GM12878 (cell line): ENCODE measurements at regions not wholly inside any gene's neighbourhood (a gene's known extent, or its start where the extent isn't known, plus 50 kb on each side); places are given as distances from the start of the nearest gene placed in this dataset.

ENCODE experiments used
- ATAC-seq: fragments of 200-7000 bp; cut with Tn5 transposase; 3 replicates; pipeline ENCODE4 v1.9.1; 2020; ENCODE audit warnings: mild to moderate bottlenecking, moderate library complexity
- BruUV-seq: library from RNA; stranded (reverse); fragments of 400-500 nt; replicated peaks from 2 replicates; lab custom pipeline; 2021; lab: Mats Ljungman, UMichigan
- CTCF ChIA-PET: fragments of 300-600 bp; sonication (Branson Sonifier 250); formaldehyde crosslinking; extraction: SDS; loops from one replicate; lab custom pipeline; 2021; ENCODE audit warnings: inconsistent platforms; lab: Yijun Ruan, JAX
- POLR2A ChIA-PET: fragments of 350-600 bp; formaldehyde crosslinking; extraction: SDS; loops from one replicate; lab custom pipeline; 2021; ENCODE audit warnings: inconsistent platforms; lab: Charles Lee
- RAD21 ChIA-PET: fragments of 300-600 bp; sonication (Branson Sonifier 250); formaldehyde crosslinking; loops from one replicate; lab custom pipeline; 2023; ENCODE audit warnings: antibody characterized with exemption; ENCODE audit not compliant: unreplicated experiment; lab: Charles Lee
- SMC1A ChIA-PET: fragments of 300-600 bp; sonication (Branson Sonifier 250); formaldehyde crosslinking; loops from one replicate; lab custom pipeline; 2023; ENCODE audit not compliant: unreplicated experiment, uncharacterized antibody; lab: Charles Lee
- DNase-seq: peaks from one replicate; pipeline ENCODE4 v3.0.0-alpha.2; 2011; ENCODE audit warnings: low read depth, low spot score
- FAIRE-seq: peaks from 3 replicates; lab custom pipeline; 2011; peaks lifted over from hg19 to GRCh38; lab: Jason Lieb, UNC
- H2AFZ ChIP-seq: 2 replicates; pipeline ENCODE4 v1.6.0; 2011; ENCODE audit warnings: low read depth, low read length, control low read depth; ENCODE audit not compliant: control insufficient read depth
- H3K27ac ChIP-seq: 2 replicates; pipeline ENCODE4 v1.5.1; 2011; ENCODE audit warnings: control low read depth; ENCODE audit not compliant: control insufficient read depth, insufficient read depth
- H3K27me3 ChIP-seq, 2 experiments: replicated peaks in 1 of 2; 2 replicates each; pipeline versions ENCODE4 v1.6.0 to v1.6.1; 2011; ENCODE audit warnings: low read length in 1 of 2; ENCODE audit not compliant: control insufficient read depth in 2 of 2, insufficient read depth in 2 of 2
- H3K36me3 ChIP-seq, 2 experiments: 2 replicates each; pipeline ENCODE4 v1.5.1; 2011; ENCODE audit warnings: low read length in 1 of 2; ENCODE audit not compliant: control insufficient read depth in 2 of 2, insufficient read depth in 2 of 2
- H3K4me1 ChIP-seq: 2 replicates; pipeline ENCODE4 v1.6.1; 2011; ENCODE audit warnings: mild to moderate bottlenecking, low read length, moderate library complexity, mixed read lengths; ENCODE audit not compliant: control insufficient read depth, insufficient read depth
- H3K4me2 ChIP-seq: 2 replicates; pipeline ENCODE4 v1.6.0; 2011; ENCODE audit warnings: control low read depth; ENCODE audit not compliant: control insufficient read depth, insufficient read depth
- H3K4me3 ChIP-seq: fragments of 200-600 bp; sonication (generic); 2 replicates; pipeline ENCODE4 v1.5.1; 2016
- H3K79me2 ChIP-seq: 2 replicates; pipeline ENCODE4 v1.6.0; 2011; ENCODE audit warnings: low read length; ENCODE audit not compliant: control insufficient read depth, insufficient read depth
- H3K9ac ChIP-seq: 2 replicates; pipeline ENCODE4 v1.8.0; 2011; ENCODE audit warnings: low read length, control low read depth, mixed read lengths; ENCODE audit not compliant: control insufficient read depth, insufficient read depth
- H3K9me3 ChIP-seq: replicated peaks from 3 replicates; pipeline ENCODE4 v1.5.1; 2011; ENCODE audit warnings: mild to moderate bottlenecking, low read length; ENCODE audit not compliant: control insufficient read depth, insufficient read depth
- H4K20me1 ChIP-seq: 2 replicates; pipeline ENCODE4 v1.6.0; 2011; ENCODE audit not compliant: control insufficient read depth, insufficient read depth
- HDAC2 ChIP-seq: fragments of 200-600 bp; sonication (generic); IDR thresholded peaks from 2 replicates; pipeline ENCODE4 v1.6.1; 2017
- MTA3 ChIP-seq: IDR thresholded peaks from 2 replicates; pipeline ENCODE4 v1.6.1; 2012; ENCODE audit warnings: low read length, inconsistent platforms, borderline replicate concordance
- NFYA ChIP-seq: IDR thresholded peaks from 2 replicates; pipeline ENCODE4 v1.6.1; 2011; ENCODE audit warnings: low read depth, mild to moderate bottlenecking, low read length, improper control_type of control experiment, borderline replicate concordance
- POLR2A ChIP-seq: IDR thresholded peaks from 2 replicates; pipeline ENCODE4 v1.6.1; 2011; ENCODE audit warnings: low read depth, mild to moderate bottlenecking, low read length
- POLR2AphosphoS5 ChIP-seq: IDR thresholded peaks from 2 replicates; pipeline ENCODE4 v1.6.1; 2011; ENCODE audit warnings: mild to moderate bottlenecking, low read length, inconsistent platforms
- RELA ChIP-seq: fragments of 450-650 bp; IDR thresholded peaks from 2 replicates; pipeline ENCODE4 v1.8.0; 2014; ENCODE audit warnings: borderline replicate concordance; ENCODE audit not compliant: partially characterized antibody
- SMARCA5 ChIP-seq: fragments of 450-650 bp; IDR thresholded peaks from 2 replicates; pipeline ENCODE4 v1.6.1; 2017; ENCODE audit warnings: mild to moderate bottlenecking
- STAT1 ChIP-seq: fragments of 450-650 bp; conservative IDR thresholded peaks from 2 replicates; pipeline ENCODE4 v1.6.1; 2014; ENCODE audit warnings: antibody characterized with exemption, mild to moderate bottlenecking
- SUZ12 ChIP-seq: fragments of 200-600 bp; sonication (generic); IDR thresholded peaks from one replicate; pipeline ENCODE4 v1.6.1; 2018; ENCODE audit warnings: antibody characterized with exemption, mild to moderate bottlenecking; ENCODE audit not compliant: unreplicated experiment
- TCF7 ChIP-seq: IDR thresholded peaks from 2 replicates; pipeline ENCODE4 v1.6.1; 2014; ENCODE audit warnings: antibody characterized with exemption, borderline replicate concordance
- ZNF384 ChIP-seq: IDR thresholded peaks from 2 replicates; pipeline ENCODE4 v1.6.1; 2012; ENCODE audit warnings: low read depth, mild to moderate bottlenecking, low read length, improper control_type of control experiment, borderline replicate concordance
- WGBS: methylation state at CpG from one replicate; pipeline ENCODE4 v1.1.6; 2016; ENCODE audit warnings: low lambda C conversion rate; ENCODE audit not compliant: insufficient replicate concordance, insufficient coverage; ENCODE audit errors: missing lambda C conversion rate; 5-methylcytosine and 5-hydroxymethylcytosine counted together
- in situ Hi-C: fragments of 300-500 bp; cut with MboI; formaldehyde crosslinking; loops from 9 replicates; pipeline ENCODE4 v1.14.3; 2018; ENCODE audit warnings: mixed read lengths
- intact Hi-C: fragments of 100-400 bp; cut with micrococcal nuclease; formaldehyde crosslinking; loops from one replicate; pipeline ENCODE4 v1.14.2; 2022; ENCODE audit not compliant: unreplicated experiment
- TF ChIP-seq, protein P1 (sequence below): fragments of 450-650 bp; IDR thresholded peaks from 2 replicates; pipeline ENCODE4 v1.6.1; 2018; ENCODE audit warnings: mild to moderate bottlenecking, low read depth, moderate library complexity; ENCODE audit not compliant: partially characterized antibody
- TF ChIP-seq, protein P2 (sequence below): IDR thresholded peaks from 2 replicates; pipeline ENCODE4 v1.6.1; 2011; ENCODE audit warnings: low read depth, low read length, improper control_type of control experiment, borderline replicate concordance
- TF ChIP-seq, protein P3 (sequence below): IDR thresholded peaks from 2 replicates; pipeline ENCODE4 v1.6.1; 2012; ENCODE audit warnings: low read length, inconsistent platforms
- TF ChIP-seq, protein P4 (sequence below): IDR thresholded peaks from 2 replicates; pipeline ENCODE4 v1.6.1; 2012; ENCODE audit warnings: mild to moderate bottlenecking, low read depth, low read length

DNA sequence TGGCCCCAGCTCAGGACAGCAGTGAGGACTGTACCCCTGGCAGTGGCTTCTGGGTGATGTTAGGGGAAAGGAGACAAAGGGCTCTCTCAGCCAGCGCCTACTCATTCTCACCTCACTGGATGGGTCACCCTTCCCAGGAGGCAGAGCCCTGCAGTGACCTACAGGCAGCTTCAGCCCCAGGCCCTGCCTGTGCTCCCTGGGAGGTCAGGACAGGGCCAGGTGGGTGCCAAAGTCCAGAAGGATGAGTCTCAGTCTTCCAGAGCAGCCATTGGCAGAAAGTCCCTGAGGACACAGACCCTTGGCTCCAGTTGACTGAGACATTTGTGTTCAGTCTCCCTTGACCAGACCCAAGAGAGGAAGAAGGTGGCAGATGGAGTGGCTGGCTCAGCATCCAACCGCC lies 75.1 kb downstream of the TEX51 start:
- H3K4me2 ChIP-seq: no peak overlapping the region
- H4K20me1 ChIP-seq: no peaks in the 10 kb centered on the region
- ChIA-PET RAD21 (interaction anchor here (1.4 kb wide), 1 partner anchor 66 kb away, joined by 4 read pairs; no protein-coding TSS in a partner anchor), SMC1A (no interaction called here), POLR2A (no interaction called here), CTCF (interaction anchor here (1.0 to 1.3 kb wide), 3 partner anchors 19 to 76 kb away, joined by 3 read pairs; no protein-coding TSS in a partner anchor)
- H3K9me3 ChIP-seq: no peaks in the 10 kb centered on the region
- intact Hi-C loops (loop anchor here (2.0 to 5.0 kb wide), 3 partner anchors 64 to 197 kb away; no protein-coding TSS in a partner anchor), in situ Hi-C loops (no loop called here)
- BruUV-seq: no TSS peak
- FAIRE-seq (no peak), ATAC-seq (no peak), DNase-seq (no peak)
- WGBS: 0% methylated on average over 2 of the region's 2 CpGs
- H3K9ac ChIP-seq: no peak overlapping the region
- H3K4me1 ChIP-seq: no peaks in the 10 kb centered on the region
- no peak overlapping the region for H3K27ac ChIP-seq
- H3K4me3 ChIP-seq: no peak overlapping the region
- H3K79me2 ChIP-seq: no peaks in the 10 kb centered on the region
- H3K27me3 ChIP-seq: peaks cover 0 to 3% of the 10 kb centered on the region in 2 experiments; a peak in 3 of 4 replicates
- H3K36me3 ChIP-seq: no peaks in the 10 kb centered on the region
- H2AFZ ChIP-seq: no peak overlapping the region
- TF ChIP-seq NFYA: no peak
- TF ChIP-seq TCF7: no peak
- no peak for TF ChIP-seq STAT1
- no peak for TF ChIP-seq SMARCA5
- no peak for TF ChIP-seq MTA3
- TF ChIP-seq, protein P1, sequence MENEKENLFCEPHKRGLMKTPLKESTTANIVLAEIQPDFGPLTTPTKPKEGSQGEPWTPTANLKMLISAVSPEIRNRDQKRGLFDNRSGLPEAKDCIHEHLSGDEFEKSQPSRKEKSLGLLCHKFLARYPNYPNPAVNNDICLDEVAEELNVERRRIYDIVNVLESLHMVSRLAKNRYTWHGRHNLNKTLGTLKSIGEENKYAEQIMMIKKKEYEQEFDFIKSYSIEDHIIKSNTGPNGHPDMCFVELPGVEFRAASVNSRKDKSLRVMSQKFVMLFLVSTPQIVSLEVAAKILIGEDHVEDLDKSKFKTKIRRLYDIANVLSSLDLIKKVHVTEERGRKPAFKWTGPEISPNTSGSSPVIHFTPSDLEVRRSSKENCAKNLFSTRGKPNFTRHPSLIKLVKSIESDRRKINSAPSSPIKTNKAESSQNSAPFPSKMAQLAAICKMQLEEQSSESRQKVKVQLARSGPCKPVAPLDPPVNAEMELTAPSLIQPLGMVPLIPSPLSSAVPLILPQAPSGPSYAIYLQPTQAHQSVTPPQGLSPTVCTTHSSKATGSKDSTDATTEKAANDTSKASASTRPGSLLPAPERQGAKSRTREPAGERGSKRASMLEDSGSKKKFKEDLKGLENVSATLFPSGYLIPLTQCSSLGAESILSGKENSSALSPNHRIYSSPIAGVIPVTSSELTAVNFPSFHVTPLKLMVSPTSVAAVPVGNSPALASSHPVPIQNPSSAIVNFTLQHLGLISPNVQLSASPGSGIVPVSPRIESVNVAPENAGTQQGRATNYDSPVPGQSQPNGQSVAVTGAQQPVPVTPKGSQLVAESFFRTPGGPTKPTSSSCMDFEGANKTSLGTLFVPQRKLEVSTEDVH: no peak
- no peak for TF ChIP-seq ZNF384
- TF ChIP-seq, protein P2, sequence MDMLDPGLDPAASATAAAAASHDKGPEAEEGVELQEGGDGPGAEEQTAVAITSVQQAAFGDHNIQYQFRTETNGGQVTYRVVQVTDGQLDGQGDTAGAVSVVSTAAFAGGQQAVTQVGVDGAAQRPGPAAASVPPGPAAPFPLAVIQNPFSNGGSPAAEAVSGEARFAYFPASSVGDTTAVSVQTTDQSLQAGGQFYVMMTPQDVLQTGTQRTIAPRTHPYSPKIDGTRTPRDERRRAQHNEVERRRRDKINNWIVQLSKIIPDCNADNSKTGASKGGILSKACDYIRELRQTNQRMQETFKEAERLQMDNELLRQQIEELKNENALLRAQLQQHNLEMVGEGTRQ: no peak
- no peak for TF ChIP-seq SUZ12
- TF ChIP-seq POLR2AphosphoS5: no peak
- TF ChIP-seq RELA: no peak
- TF ChIP-seq, protein P3, sequence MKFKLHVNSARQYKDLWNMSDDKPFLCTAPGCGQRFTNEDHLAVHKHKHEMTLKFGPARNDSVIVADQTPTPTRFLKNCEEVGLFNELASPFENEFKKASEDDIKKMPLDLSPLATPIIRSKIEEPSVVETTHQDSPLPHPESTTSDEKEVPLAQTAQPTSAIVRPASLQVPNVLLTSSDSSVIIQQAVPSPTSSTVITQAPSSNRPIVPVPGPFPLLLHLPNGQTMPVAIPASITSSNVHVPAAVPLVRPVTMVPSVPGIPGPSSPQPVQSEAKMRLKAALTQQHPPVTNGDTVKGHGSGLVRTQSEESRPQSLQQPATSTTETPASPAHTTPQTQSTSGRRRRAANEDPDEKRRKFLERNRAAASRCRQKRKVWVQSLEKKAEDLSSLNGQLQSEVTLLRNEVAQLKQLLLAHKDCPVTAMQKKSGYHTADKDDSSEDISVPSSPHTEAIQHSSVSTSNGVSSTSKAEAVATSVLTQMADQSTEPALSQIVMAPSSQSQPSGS: no peak
- no peak for TF ChIP-seq POLR2A
- TF ChIP-seq, protein P4, sequence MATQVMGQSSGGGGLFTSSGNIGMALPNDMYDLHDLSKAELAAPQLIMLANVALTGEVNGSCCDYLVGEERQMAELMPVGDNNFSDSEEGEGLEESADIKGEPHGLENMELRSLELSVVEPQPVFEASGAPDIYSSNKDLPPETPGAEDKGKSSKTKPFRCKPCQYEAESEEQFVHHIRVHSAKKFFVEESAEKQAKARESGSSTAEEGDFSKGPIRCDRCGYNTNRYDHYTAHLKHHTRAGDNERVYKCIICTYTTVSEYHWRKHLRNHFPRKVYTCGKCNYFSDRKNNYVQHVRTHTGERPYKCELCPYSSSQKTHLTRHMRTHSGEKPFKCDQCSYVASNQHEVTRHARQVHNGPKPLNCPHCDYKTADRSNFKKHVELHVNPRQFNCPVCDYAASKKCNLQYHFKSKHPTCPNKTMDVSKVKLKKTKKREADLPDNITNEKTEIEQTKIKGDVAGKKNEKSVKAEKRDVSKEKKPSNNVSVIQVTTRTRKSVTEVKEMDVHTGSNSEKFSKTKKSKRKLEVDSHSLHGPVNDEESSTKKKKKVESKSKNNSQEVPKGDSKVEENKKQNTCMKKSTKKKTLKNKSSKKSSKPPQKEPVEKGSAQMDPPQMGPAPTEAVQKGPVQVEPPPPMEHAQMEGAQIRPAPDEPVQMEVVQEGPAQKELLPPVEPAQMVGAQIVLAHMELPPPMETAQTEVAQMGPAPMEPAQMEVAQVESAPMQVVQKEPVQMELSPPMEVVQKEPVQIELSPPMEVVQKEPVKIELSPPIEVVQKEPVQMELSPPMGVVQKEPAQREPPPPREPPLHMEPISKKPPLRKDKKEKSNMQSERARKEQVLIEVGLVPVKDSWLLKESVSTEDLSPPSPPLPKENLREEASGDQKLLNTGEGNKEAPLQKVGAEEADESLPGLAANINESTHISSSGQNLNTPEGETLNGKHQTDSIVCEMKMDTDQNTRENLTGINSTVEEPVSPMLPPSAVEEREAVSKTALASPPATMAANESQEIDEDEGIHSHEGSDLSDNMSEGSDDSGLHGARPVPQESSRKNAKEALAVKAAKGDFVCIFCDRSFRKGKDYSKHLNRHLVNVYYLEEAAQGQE: no peak
- TF ChIP-seq HDAC2: no peak
